ENCODE measurements at regions not wholly inside any gene's neighbourhood (a gene's known extent, or its start where the extent isn't known, plus 50 kb on each side); places are given as distances from the start of the nearest gene placed in this dataset.

DNA sequence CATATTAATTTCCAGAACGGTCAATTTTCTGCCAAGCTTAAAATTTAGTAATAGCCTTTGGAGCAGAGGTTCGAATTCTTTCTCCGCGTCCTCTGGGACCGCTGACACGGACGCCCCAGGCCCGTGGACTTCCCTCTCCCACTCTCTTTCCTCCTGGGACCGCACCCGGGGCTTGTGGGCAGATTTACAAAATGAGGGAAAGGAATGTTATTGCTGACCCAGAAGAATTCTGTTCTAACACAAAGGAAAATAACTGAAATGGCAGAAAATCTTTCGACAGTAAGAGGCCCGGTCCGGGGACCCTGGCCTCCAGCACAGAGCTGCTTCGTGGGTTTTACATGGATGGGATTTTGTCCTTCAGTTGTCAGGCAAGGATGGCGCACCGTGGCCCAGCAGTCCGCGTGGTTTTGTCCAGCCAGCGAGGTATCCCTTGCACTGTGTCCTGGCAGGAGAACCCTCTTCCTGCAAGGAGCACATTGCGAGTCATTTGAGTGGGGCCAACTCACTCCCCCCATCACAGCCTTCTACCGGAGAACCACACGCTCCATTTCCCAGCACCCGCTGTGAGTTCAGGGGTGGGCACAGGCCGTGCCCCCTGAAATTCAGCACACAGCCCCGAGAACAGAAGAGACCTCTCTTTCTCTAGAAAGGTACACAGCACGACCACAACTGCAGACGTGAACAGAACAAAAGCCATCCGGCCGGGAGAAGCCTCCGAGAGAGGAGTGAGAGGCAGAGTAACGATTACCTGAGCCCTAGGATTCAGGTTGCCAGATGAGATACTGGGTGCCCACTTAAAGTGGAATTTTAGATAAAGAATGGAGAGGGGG, 106.0 kb upstream of the AFDN start:
- CTCF ChIA-PET: no interaction called here
- Histone ChIP-seq H3K27me3 (ENCODE audit: control insufficient read depth, insufficient read depth, low read length) (no peaks in the 10 kb centered on the region), H3K4me3 (ENCODE audit: low read depth, low read length) (no peak overlapping the region), H3K36me3 (ENCODE audit: control insufficient read depth, insufficient read depth, low read length) (no peaks in the 10 kb centered on the region)
- TF ChIP-seq, protein P1, sequence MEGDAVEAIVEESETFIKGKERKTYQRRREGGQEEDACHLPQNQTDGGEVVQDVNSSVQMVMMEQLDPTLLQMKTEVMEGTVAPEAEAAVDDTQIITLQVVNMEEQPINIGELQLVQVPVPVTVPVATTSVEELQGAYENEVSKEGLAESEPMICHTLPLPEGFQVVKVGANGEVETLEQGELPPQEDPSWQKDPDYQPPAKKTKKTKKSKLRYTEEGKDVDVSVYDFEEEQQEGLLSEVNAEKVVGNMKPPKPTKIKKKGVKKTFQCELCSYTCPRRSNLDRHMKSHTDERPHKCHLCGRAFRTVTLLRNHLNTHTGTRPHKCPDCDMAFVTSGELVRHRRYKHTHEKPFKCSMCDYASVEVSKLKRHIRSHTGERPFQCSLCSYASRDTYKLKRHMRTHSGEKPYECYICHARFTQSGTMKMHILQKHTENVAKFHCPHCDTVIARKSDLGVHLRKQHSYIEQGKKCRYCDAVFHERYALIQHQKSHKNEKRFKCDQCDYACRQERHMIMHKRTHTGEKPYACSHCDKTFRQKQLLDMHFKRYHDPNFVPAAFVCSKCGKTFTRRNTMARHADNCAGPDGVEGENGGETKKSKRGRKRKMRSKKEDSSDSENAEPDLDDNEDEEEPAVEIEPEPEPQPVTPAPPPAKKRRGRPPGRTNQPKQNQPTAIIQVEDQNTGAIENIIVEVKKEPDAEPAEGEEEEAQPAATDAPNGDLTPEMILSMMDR (IDR thresholded peaks at IDR 0.05; ENCODE audit: insufficient read depth, low read depth, low read length): no peak
- DNase-seq (ENCODE audit: low read depth): no peak
- POLR2A ChIA-PET: no interaction called here

DNA sequence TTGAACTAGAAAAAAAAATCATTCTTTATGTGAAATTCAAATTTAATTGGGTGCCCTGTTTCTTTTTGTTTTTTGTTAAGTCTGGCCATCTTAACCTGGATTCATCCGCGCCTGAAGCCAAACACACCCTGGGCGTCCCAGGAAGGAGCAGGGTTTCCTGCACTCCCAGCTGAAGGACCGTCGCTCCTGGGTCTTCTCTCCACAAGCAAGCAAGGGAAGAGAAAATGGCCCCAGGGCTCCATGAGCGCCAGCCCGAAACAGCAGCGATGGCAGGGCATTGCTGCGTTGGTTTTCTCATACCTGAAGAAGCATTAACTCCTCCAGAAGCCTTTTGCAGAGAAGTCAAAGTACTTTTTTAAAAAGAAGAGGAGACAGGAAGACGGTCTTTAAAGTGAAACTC, 105.4 kb upstream of the AFDN start:
- CTCF ChIA-PET: no interaction called here
- no peak for DNase-seq (ENCODE audit: low read depth)
- Histone ChIP-seq H3K27me3 (ENCODE audit: control insufficient read depth, insufficient read depth, low read length) (no peaks in the 10 kb centered on the region), H3K36me3 (ENCODE audit: control insufficient read depth, insufficient read depth, low read length) (no peaks in the 10 kb centered on the region), H3K4me3 (ENCODE audit: low read depth, low read length) (no peak overlapping the region)
- POLR2A ChIA-PET: no interaction called here
- TF ChIP-seq, protein P1 (IDR thresholded peaks at IDR 0.05; ENCODE audit: insufficient read depth, low read depth, low read length): no peak

DNA sequence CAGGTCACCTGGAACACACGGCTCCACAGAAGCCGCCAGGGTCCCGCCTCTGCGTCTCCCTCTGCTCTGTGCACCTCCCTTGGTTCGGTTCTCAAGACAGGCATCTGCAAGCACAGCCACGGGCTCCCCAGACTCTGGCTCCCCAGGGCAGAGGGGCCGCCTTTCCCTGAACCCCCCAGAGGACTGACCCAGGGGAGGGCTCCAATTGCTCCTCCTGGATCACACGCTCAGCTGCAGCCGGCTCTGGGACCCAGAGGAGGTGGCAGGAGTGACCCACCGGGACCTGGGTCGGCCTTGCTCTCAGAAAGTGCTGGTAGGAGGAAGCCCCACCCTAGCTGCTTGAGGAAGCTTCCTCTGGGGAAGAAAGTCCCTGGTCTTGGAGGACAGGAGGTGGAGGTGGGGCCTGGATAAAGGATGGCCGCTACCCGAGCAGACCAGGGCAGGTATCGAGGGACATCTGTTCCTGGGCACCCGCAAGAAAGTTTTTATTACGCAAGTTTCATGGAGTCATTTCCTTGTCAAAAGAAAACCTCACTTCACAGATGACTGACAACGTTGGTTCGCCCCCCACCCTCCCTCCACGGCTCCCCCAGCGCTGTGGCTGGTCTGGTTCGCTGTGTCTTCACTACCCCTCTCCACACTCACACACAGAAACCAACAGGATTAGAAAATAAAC, 103.9 kb upstream of the AFDN start:
- TF ChIP-seq, protein P1 (IDR thresholded peaks at IDR 0.05; ENCODE audit: insufficient read depth, low read depth, low read length): no peak
- H3K27me3 ChIP-seq (ENCODE audit: control insufficient read depth, insufficient read depth, low read length): no peaks in the 10 kb centered on the region
- ChIA-PET CTCF (no interaction called here), POLR2A (no interaction called here)
- no peaks in the 10 kb centered on the region for H3K36me3 ChIP-seq (ENCODE audit: control insufficient read depth, insufficient read depth, low read length)
- H3K4me3 ChIP-seq (ENCODE audit: low read depth, low read length): no peak overlapping the region
- no peak for DNase-seq (ENCODE audit: low read depth)

DNA sequence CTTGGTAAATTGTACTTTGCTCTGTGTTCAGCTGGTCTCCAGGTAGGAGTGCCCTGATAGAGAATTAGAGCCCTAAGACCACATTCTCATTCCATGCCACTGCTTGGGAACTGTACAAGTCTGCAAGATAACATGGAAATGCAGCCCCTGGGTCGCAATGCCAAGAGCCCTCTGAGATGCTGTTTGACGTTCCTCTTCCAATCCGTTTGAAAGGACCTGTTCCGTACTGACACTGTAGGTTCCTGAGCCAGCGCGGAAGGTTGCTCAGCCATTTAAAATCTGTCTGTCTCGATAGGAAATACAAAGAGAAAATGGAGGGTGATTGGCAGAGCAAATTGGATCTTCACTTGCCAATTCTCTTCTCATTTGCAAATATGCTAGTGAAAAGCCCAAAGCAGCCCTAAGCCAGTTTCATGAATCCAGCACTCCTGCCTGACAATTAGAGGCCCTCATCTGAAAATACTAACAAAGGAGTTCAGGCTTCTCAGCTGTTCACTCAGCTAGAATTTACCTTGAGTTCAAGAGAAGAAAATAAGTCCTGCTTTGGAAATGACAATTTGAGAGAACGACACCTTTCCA, 100.6 kb upstream of the AFDN start:
- H3K4me3 ChIP-seq (ENCODE audit: low read depth, low read length): no peak overlapping the region
- TF ChIP-seq, protein P1 (IDR thresholded peaks at IDR 0.05; ENCODE audit: insufficient read depth, low read depth, low read length): no peak
- POLR2A ChIA-PET: no interaction called here
- no peaks in the 10 kb centered on the region for H3K36me3 ChIP-seq (ENCODE audit: control insufficient read depth, insufficient read depth, low read length)
- CTCF ChIA-PET: no interaction called here
- no peaks in the 10 kb centered on the region for H3K27me3 ChIP-seq (ENCODE audit: control insufficient read depth, insufficient read depth, low read length)
- DNase-seq (ENCODE audit: low read depth): no peak

DNA sequence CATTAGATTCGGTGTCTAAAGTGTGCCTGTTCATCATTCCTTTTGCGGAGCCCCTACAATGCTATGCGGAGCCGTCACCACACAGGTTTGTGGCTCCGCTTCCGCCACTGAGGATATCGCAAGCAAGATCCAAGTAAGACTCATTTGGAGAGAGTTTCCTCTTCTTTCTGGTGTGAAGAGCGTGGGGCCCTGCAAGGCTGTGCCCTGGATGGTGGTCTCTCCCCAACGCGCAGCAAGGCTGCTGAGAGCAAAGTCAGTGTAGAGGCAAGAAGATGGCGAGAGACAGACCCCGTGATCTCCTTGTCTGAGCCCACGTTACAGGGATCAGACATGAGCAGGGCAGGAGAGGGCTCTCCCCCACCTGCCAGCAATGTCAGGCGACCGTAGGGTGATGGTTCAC, 96.3 kb upstream of the AFDN start:
- H3K4me3 ChIP-seq (ENCODE audit: low read depth, low read length): no peak overlapping the region
- no peaks in the 10 kb centered on the region for H3K36me3 ChIP-seq (ENCODE audit: control insufficient read depth, insufficient read depth, low read length)
- no peaks in the 10 kb centered on the region for H3K27me3 ChIP-seq (ENCODE audit: control insufficient read depth, insufficient read depth, low read length)
- POLR2A ChIA-PET: no interaction called here
- TF ChIP-seq, protein P1 (IDR thresholded peaks at IDR 0.05; ENCODE audit: insufficient read depth, low read depth, low read length): no peak
- DNase-seq (ENCODE audit: low read depth): no peak
- CTCF ChIA-PET: no interaction called here

Data from BJ (cell line).